ENCODE measurements at regions not wholly inside any gene's neighbourhood (a gene's known extent, or its start where the extent isn't known, plus 50 kb on each side); places are given as distances from the start of the nearest gene placed in this dataset.

DNA sequence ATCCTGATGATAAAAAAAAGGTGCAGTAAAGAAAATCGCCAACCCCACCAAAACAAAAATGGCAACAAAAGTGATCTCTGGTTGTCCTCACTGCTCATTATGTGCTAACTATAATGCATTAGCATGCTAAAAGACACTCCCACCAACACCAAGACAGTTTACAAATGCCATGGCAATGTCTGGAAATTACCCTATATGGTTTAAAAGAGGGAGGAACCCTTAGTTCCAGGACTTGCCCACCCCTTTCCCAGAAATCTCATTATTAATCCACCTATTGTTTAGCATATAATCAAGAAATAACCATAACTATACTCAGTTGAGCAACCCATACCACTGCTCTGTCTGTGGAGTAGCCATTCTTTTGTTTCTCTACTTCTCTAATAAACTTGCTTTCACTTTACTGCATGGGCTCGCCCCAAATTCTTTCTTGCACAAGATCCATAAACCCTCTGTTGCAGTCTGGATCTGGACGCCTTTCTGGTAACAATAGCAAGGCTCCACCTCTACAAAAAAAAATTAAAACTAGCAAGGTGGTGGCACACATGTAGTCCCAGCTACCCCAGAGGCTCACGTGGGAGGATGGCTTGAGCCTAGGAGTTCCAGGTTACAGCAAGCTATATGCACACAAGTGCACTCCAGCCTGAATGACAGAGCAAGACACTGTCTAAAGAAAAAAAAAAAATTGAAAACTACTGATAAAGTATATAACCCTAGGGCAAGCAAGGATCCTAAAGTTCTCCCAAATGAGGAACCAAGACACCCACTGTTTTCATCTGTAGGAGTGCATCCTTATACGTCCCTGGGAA, 278.8 kb upstream of the JARID2 start:
- Histone ChIP-seq H3K27me3 (replicated peaks; ENCODE audit: insufficient read depth, low read length) (no peaks in the 10 kb centered on the region), H3F3A (ENCODE audit: insufficient read depth, low read length) (no peaks in the 10 kb centered on the region), H3K36me3 (replicated peaks; ENCODE audit: insufficient read depth, low read length) (no peaks in the 10 kb centered on the region), H3K9ac (ENCODE audit: low read length) (no peak overlapping the region), H3K9me2 (replicated peaks; ENCODE audit: insufficient read depth, low read length) (no peaks in the 10 kb centered on the region), H4K20me1 (ENCODE audit: insufficient read depth, low read length) (no peaks in the 10 kb centered on the region), H3K9me3 (replicated peaks; ENCODE audit: insufficient read depth, low read length) (no peaks in the 10 kb centered on the region), H3K4me3 (ENCODE audit: low read length) (no peak overlapping the region), H3K79me2 (ENCODE audit: low read length) (no peaks in the 10 kb centered on the region), H2AFZ (ENCODE audit: low read length) (no peak overlapping the region), H3K4me2 (ENCODE audit: low read depth, low read length) (no peak overlapping the region), H3K27ac (ENCODE audit: low read length) (no peak overlapping the region), H3K4me1 (ENCODE audit: low read length) (no peaks in the 10 kb centered on the region)
- TF ChIP-seq EZH2phosphoT487 (IDR thresholded peaks at IDR 0.05; ENCODE audit: low read length) (no peak), EZH2 (optimal IDR thresholded peaks at IDR 0.05; ENCODE audit: low read depth, low read length) (no peak)
- TF ChIP-seq, protein P1, sequence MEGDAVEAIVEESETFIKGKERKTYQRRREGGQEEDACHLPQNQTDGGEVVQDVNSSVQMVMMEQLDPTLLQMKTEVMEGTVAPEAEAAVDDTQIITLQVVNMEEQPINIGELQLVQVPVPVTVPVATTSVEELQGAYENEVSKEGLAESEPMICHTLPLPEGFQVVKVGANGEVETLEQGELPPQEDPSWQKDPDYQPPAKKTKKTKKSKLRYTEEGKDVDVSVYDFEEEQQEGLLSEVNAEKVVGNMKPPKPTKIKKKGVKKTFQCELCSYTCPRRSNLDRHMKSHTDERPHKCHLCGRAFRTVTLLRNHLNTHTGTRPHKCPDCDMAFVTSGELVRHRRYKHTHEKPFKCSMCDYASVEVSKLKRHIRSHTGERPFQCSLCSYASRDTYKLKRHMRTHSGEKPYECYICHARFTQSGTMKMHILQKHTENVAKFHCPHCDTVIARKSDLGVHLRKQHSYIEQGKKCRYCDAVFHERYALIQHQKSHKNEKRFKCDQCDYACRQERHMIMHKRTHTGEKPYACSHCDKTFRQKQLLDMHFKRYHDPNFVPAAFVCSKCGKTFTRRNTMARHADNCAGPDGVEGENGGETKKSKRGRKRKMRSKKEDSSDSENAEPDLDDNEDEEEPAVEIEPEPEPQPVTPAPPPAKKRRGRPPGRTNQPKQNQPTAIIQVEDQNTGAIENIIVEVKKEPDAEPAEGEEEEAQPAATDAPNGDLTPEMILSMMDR (IDR thresholded peaks at IDR 0.05; ENCODE audit: low read length), result no peak
- DNase-seq, result no peak

DNA sequence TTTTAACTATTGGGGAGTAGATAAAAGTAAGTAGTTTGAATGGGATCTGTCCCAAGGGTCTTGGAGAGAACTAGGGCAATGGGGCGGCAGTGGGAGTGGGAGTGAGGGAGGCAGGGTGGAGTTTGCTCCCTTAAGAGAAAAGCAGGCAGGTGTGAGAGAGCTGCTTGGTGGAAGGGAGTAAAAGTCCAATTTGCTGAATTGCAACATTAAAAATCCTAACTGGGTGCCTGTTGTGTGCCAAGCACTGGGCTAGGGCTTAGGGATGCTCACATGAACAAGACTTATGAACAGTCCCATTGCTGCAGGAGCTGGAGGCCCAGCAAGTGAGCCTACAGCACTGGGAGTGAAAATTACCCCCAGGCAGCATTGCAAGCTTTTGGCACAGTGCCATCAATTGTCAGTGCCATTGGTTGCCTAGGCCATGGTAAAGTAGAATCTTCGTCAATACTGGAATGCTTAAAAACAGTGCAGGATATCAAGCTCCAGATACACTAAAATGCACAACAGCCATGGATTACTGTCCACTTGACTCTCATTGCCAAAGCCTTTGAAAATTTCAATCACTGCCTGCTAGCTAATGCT, 277.7 kb upstream of the JARID2 start:
- TF ChIP-seq, protein P1 (IDR thresholded peaks at IDR 0.05; ENCODE audit: low read length), result no peak
- TF ChIP-seq EZH2phosphoT487 (IDR thresholded peaks at IDR 0.05; ENCODE audit: low read length) (no peak), EZH2 (optimal IDR thresholded peaks at IDR 0.05; ENCODE audit: low read depth, low read length) (no peak)
- no peaks in the 10 kb centered on the region for H3F3A ChIP-seq (ENCODE audit: insufficient read depth, low read length)
- no peak for DNase-seq
- H3K9me2 ChIP-seq (replicated peaks; ENCODE audit: insufficient read depth, low read length), result no peaks in the 10 kb centered on the region
- no peak overlapping the region for H3K9ac ChIP-seq (ENCODE audit: low read length)
- H3K4me3 ChIP-seq (ENCODE audit: low read length), result no peak overlapping the region
- H3K79me2 ChIP-seq (ENCODE audit: low read length), result no peaks in the 10 kb centered on the region
- H3K4me1 ChIP-seq (ENCODE audit: low read length), result no peaks in the 10 kb centered on the region
- H4K20me1 ChIP-seq (ENCODE audit: insufficient read depth, low read length), result no peaks in the 10 kb centered on the region
- H2AFZ ChIP-seq (ENCODE audit: low read length), result no peak overlapping the region
- no peak overlapping the region for H3K27ac ChIP-seq (ENCODE audit: low read length)
- H3K4me2 ChIP-seq (ENCODE audit: low read depth, low read length), result no peak overlapping the region
- no peaks in the 10 kb centered on the region for H3K27me3 ChIP-seq (replicated peaks; ENCODE audit: insufficient read depth, low read length)
- no peaks in the 10 kb centered on the region for H3K9me3 ChIP-seq (replicated peaks; ENCODE audit: insufficient read depth, low read length)
- H3K36me3 ChIP-seq (replicated peaks; ENCODE audit: insufficient read depth, low read length), result no peaks in the 10 kb centered on the region

DNA sequence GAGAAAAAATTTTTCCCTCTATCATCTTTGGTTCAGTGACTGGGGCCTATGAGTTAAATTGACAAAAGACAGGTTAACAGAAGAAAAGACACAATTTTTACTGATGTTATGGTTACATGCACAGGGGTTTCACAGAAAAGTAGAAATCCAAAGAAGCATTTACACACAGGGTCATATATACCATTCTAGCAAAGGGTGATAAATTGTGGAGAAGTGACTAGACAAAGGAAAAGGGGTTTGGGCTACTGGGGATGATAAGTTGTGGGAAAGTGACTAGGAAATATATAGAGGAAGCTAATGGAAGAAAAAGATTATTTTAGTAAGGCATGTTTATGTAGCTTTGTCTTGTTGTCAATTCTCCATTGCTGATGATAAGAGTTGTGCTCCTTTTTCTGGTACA, 276.7 kb upstream of the JARID2 start:
- Histone ChIP-seq H3K27me3 (replicated peaks; ENCODE audit: insufficient read depth, low read length) (no peaks in the 10 kb centered on the region), H3K9me2 (replicated peaks; ENCODE audit: insufficient read depth, low read length) (no peaks in the 10 kb centered on the region), H2AFZ (ENCODE audit: low read length) (no peak overlapping the region), H3K4me1 (ENCODE audit: low read length) (no peaks in the 10 kb centered on the region), H3K4me3 (ENCODE audit: low read length) (no peak overlapping the region), H4K20me1 (ENCODE audit: insufficient read depth, low read length) (no peaks in the 10 kb centered on the region), H3K9me3 (replicated peaks; ENCODE audit: insufficient read depth, low read length) (no peaks in the 10 kb centered on the region), H3F3A (ENCODE audit: insufficient read depth, low read length) (no peaks in the 10 kb centered on the region), H3K79me2 (ENCODE audit: low read length) (no peaks in the 10 kb centered on the region), H3K4me2 (ENCODE audit: low read depth, low read length) (no peak overlapping the region), H3K27ac (ENCODE audit: low read length) (no peak overlapping the region), H3K9ac (ENCODE audit: low read length) (no peak overlapping the region), H3K36me3 (replicated peaks; ENCODE audit: insufficient read depth, low read length) (no peaks in the 10 kb centered on the region)
- TF ChIP-seq EZH2phosphoT487 (IDR thresholded peaks at IDR 0.05; ENCODE audit: low read length) (no peak), EZH2 (optimal IDR thresholded peaks at IDR 0.05; ENCODE audit: low read depth, low read length) (no peak)
- TF ChIP-seq, protein P1 (IDR thresholded peaks at IDR 0.05; ENCODE audit: low read length), result no peak
- DNase-seq, result no peak

Measured in MM.1S (cell line).